ENCODE measurements at regions not wholly inside any gene's neighbourhood (a gene's known extent, or its start where the extent isn't known, plus 50 kb on each side); places are given as distances from the start of the nearest gene placed in this dataset.

DNA sequence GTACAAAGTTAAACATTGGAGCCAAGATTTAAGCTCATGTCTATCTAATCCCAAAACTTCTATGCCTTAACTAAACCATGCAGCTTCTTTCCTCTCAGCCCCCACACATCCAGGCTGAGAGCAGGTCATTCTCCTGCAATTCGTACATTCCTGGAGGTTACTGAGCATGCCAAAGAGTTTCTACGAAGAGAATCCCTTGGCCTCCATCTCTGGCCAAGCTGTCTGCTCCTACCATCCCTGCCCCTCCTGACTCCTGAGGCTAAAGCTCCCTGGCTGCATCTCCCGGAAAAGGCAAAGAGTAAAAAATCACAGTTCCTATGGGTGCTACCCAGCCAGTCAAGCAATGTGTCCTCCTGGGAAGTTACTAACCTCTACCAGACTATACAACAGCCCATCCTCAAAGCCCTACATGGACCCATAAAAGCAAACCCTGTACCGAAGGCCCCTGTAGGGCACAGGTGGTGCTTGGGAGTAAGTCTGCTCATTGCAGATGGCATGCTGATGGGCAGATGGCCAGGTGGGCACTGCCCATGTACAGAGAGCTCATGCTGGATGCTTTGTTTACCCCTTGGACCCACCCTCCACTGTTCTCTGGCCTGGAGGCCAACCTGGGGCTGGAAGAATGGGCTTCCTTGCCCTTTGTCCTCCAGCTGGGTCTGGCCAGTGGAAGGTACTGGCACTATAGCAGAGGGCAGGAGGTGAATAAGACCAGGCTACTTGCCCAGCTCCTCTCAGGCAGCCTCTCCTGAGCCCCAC, 99.5 kb downstream of the TTC32 start:
- RAD21 ChIA-PET (ENCODE audit: unreplicated experiment): no interaction called here
- no peak for FAIRE-seq
- H3K4me2 ChIP-seq (ENCODE audit: control insufficient read depth, insufficient read depth): no peak overlapping the region
- no peak for DNase-seq (ENCODE audit: low read depth, low spot score)
- no peaks in the 10 kb centered on the region for H4K20me1 ChIP-seq (ENCODE audit: control insufficient read depth, insufficient read depth)
- POLR2A ChIA-PET: no interaction called here
- no peaks in the 10 kb centered on the region for H3K79me2 ChIP-seq (ENCODE audit: control insufficient read depth, insufficient read depth, low read length)
- H3K9ac ChIP-seq (ENCODE audit: control insufficient read depth, insufficient read depth, low read length): no peak overlapping the region
- H3K27me3 ChIP-seq (replicated peaks in 1 of 2; ENCODE audit: control insufficient read depth in 2 of 2, insufficient read depth in 2 of 2, low read length in 1 of 2): no peaks in the 10 kb centered on the region; a peak in 1 of 4 replicates
- in situ Hi-C loops (cut with MboI) (no loop called here), intact Hi-C loops (cut with micrococcal nuclease; ENCODE audit: unreplicated experiment) (no loop called here)
- BruUV-seq (replicated peaks): no TSS peak
- SMC1A ChIA-PET (ENCODE audit: uncharacterized antibody, unreplicated experiment): no interaction called here
- WGBS (ENCODE audit: insufficient coverage, insufficient replicate concordance, low lambda C conversion rate, missing lambda C conversion rate): 14% methylated on average over 4 of the region's 4 CpGs
- no peaks in the 10 kb centered on the region for H3K9me3 ChIP-seq (replicated peaks; ENCODE audit: control insufficient read depth, insufficient read depth, low read length)
- TF ChIP-seq ETV6 (conservative IDR thresholded peaks at IDR 0.05 in 1 of 2, IDR thresholded peaks at IDR 0.05 in 1 of 2; ENCODE audit: borderline replicate concordance in 1 of 2, low read depth in 1 of 2) (no peak), PAX5 (IDR thresholded peaks at IDR 0.05; ENCODE audit: borderline replicate concordance, low read depth, low read length) (no peak), CHD2 (IDR thresholded peaks at IDR 0.05; ENCODE audit: borderline replicate concordance, low read depth, low read length) (no peak), FOS (IDR thresholded peaks at IDR 0.05; ENCODE audit: borderline replicate concordance, extremely low read depth, insufficient read length) (no peak), SREBF2 (IDR thresholded peaks at IDR 0.05; ENCODE audit: low read length) (no peak), CREB1 (IDR thresholded peaks at IDR 0.05; ENCODE audit: low read depth) (no peak), NR2C2 (IDR thresholded peaks at IDR 0.05; ENCODE audit: borderline replicate concordance, control insufficient read depth, insufficient read length, low read depth) (no peak), CREM (IDR thresholded peaks at IDR 0.05; ENCODE audit: low read depth) (no peak), RELB (IDR thresholded peaks at IDR 0.05; ENCODE audit: low read depth) (no peak), SRF (IDR thresholded peaks at IDR 0.05; ENCODE audit: low read depth in 2 of 2, low read length in 2 of 2) (no peak), MYC (IDR thresholded peaks at IDR 0.05; ENCODE audit: insufficient read depth, insufficient read length, insufficient replicate concordance, low read length, severe bottlenecking) (no peak)
- TF ChIP-seq, protein P1, sequence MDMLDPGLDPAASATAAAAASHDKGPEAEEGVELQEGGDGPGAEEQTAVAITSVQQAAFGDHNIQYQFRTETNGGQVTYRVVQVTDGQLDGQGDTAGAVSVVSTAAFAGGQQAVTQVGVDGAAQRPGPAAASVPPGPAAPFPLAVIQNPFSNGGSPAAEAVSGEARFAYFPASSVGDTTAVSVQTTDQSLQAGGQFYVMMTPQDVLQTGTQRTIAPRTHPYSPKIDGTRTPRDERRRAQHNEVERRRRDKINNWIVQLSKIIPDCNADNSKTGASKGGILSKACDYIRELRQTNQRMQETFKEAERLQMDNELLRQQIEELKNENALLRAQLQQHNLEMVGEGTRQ (IDR thresholded peaks at IDR 0.05; ENCODE audit: borderline replicate concordance, low read depth, low read length): no peak
- ATAC-seq: no peak
- no peak overlapping the region for H3K27ac ChIP-seq (ENCODE audit: control insufficient read depth, insufficient read depth)
- no peaks in the 10 kb centered on the region for H3K4me1 ChIP-seq (ENCODE audit: control insufficient read depth, insufficient read depth, low read length)
- H2AFZ ChIP-seq (ENCODE audit: control insufficient read depth, low read depth, low read length): no peak overlapping the region
- H3K4me3 ChIP-seq: no peak overlapping the region
- CTCF ChIA-PET: no interaction called here
- no peaks in the 10 kb centered on the region for H3K36me3 ChIP-seq (ENCODE audit: control insufficient read depth in 2 of 2, insufficient read depth in 2 of 2, low read length in 1 of 2)

Measured in GM12878 (cell line).